Loucy (cell line): ENCODE measurements at regions not wholly inside any gene's neighbourhood (a gene's known extent, or its start where the extent isn't known, plus 50 kb on each side); places are given as distances from the start of the nearest gene placed in this dataset.

Experiments used
- H2AFZ ChIP-seq: fragments of 200-600 bp; sonication (generic); 2 replicates; pipeline ENCODE4 v1.6.0; 2016; ENCODE audit warnings: antibody characterized with exemption, mild to moderate bottlenecking, low read length, moderate library complexity
- H3F3A ChIP-seq: fragments of 200-600 bp; 2 replicates; pipeline ENCODE4 v1.6.0; 2016; ENCODE audit warnings: antibody characterized with exemption, low read depth, mild to moderate bottlenecking
- H3K27me3 ChIP-seq: fragments of 200-600 bp; sonication (generic); 2 replicates; pipeline ENCODE4 v1.6.1; 2014; ENCODE audit warnings: low read length, mild to moderate bottlenecking; ENCODE audit not compliant: insufficient read depth, poor library complexity, severe bottlenecking
- H3K36me3 ChIP-seq: fragments of 200-600 bp; sonication (generic); 2 replicates; pipeline ENCODE4 v1.6.1; 2016; ENCODE audit warnings: low read length; ENCODE audit not compliant: insufficient read depth
- H3K4me1 ChIP-seq: fragments of 200-600 bp; sonication (generic); 2 replicates; pipeline ENCODE4 v1.5.1; 2014; ENCODE audit warnings: low read length, mild to moderate bottlenecking; ENCODE audit not compliant: insufficient read depth, poor library complexity, severe bottlenecking
- H3K4me2 ChIP-seq: fragments of 200-600 bp; sonication (generic); 2 replicates; pipeline ENCODE4 v1.6.0; 2014; ENCODE audit warnings: antibody characterized with exemption, low read length, low read depth, mild to moderate bottlenecking; ENCODE audit not compliant: poor library complexity, severe bottlenecking
- H3K4me3 ChIP-seq: fragments of 200-600 bp; sonication (generic); 2 replicates; pipeline ENCODE4 v1.5.1; 2014; ENCODE audit warnings: low read length, mild to moderate bottlenecking, mixed read lengths; ENCODE audit not compliant: poor library complexity, severe bottlenecking
- H3K79me2 ChIP-seq: fragments of 200-600 bp; sonication (generic); 2 replicates; pipeline ENCODE4 v1.6.1; 2014; ENCODE audit warnings: low read length; ENCODE audit not compliant: insufficient read depth
- H3K9ac ChIP-seq: fragments of 200-600 bp; sonication (generic); 2 replicates; pipeline ENCODE4 v1.6.0; 2014; ENCODE audit warnings: mild to moderate bottlenecking, low read depth, low read length, moderate library complexity; ENCODE audit not compliant: poor library complexity, severe bottlenecking
- H3K9me2 ChIP-seq: fragments of 200-600 bp; sonication (generic); replicated peaks from 2 replicates; pipeline ENCODE4 v1.6.1; 2016; ENCODE audit warnings: low read depth, low read length, mixed read lengths
- H3K9me3 ChIP-seq: fragments of 200-600 bp; sonication (generic); 2 replicates; pipeline ENCODE4 v1.6.1; 2014; ENCODE audit warnings: mild to moderate bottlenecking, antibody characterized with exemption, low read length, low read depth; ENCODE audit not compliant: insufficient read depth
- H4K20me1 ChIP-seq: fragments of 200-600 bp; sonication (generic); 2 replicates; pipeline ENCODE4 v1.6.0; 2014; ENCODE audit warnings: antibody characterized with exemption, low read length, mild to moderate bottlenecking; ENCODE audit not compliant: insufficient read depth, poor library complexity, severe bottlenecking
- EZH2phosphoT487 ChIP-seq: fragments of 200-600 bp; IDR thresholded peaks from 2 replicates; pipeline ENCODE4 v1.6.1; 2018; ENCODE audit warnings: antibody characterized with exemption, mild to moderate bottlenecking, moderate library complexity, borderline replicate concordance
- TF ChIP-seq, protein P1 (sequence below): fragments of 200-600 bp; sonication (generic); conservative IDR thresholded peaks from 2 replicates; pipeline ENCODE4 v1.5.1; 2014; ENCODE audit warnings: mild to moderate bottlenecking, antibody characterized with exemption, low read length

DNA sequence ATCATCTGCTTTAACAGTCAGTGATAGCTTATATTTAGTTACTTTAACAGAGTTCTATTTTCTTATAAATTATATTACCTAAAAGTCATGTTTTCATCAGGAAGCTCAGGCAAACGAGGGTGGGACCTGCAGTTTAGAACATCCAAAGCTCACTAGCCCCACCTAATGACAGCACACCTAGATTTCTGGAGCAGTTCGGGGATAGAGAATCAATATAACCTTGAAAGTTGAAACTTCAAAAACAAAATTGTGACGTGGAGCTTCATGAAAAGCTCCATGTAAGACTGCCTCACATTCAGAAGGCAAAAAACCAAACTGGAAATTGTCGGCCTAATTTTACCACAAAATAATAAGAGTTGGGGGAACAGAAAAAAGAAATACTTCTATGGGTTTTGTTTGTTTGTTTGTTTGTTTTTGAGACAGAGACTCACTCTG is 185.9 kb upstream of the CCDC150 start:
- H3K4me1 ChIP-seq, result no peaks in the 10 kb centered on the region
- no peaks in the 10 kb centered on the region for H3K79me2 ChIP-seq
- no peaks in the 10 kb centered on the region for H4K20me1 ChIP-seq
- no peak overlapping the region for H3K9ac ChIP-seq
- H3K9me3 ChIP-seq, result no peaks in the 10 kb centered on the region
- no peaks in the 10 kb centered on the region for H3K36me3 ChIP-seq
- H3K4me2 ChIP-seq, result peak overlapping the region; percentile 5
- no peaks in the 10 kb centered on the region for H3F3A ChIP-seq
- H3K9me2 ChIP-seq, result no peaks in the 10 kb centered on the region
- peak overlapping the region; percentile 92 for H2AFZ ChIP-seq
- TF ChIP-seq, protein P1, sequence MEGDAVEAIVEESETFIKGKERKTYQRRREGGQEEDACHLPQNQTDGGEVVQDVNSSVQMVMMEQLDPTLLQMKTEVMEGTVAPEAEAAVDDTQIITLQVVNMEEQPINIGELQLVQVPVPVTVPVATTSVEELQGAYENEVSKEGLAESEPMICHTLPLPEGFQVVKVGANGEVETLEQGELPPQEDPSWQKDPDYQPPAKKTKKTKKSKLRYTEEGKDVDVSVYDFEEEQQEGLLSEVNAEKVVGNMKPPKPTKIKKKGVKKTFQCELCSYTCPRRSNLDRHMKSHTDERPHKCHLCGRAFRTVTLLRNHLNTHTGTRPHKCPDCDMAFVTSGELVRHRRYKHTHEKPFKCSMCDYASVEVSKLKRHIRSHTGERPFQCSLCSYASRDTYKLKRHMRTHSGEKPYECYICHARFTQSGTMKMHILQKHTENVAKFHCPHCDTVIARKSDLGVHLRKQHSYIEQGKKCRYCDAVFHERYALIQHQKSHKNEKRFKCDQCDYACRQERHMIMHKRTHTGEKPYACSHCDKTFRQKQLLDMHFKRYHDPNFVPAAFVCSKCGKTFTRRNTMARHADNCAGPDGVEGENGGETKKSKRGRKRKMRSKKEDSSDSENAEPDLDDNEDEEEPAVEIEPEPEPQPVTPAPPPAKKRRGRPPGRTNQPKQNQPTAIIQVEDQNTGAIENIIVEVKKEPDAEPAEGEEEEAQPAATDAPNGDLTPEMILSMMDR, result peak; percentile 79
- TF ChIP-seq EZH2phosphoT487, result no peak
- H3K27me3 ChIP-seq, result no peaks in the 10 kb centered on the region
- no peak overlapping the region for H3K4me3 ChIP-seq

DNA sequence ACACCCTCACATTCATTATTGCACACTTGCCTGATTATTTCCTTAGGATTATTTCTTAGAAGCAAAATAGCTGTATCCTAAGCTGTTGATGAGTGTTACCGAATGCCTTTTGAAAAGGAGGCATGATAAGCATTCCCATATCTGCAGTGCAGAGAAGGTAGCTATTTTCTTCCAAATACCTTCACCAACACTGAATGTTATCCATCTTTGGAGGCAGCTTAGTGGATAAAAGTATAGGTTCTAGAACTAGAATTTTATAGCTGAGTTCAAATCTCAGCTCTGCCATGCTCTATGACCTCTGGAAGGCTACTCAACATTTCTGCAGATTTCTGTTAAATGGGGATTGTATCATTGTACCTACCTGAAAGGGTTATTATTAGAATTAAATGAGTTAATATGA is 185.0 kb upstream of the CCDC150 start:
- Histone ChIP-seq H3K4me3 (no peak overlapping the region), H3F3A (no peaks in the 10 kb centered on the region), H3K27me3 (no peaks in the 10 kb centered on the region), H3K4me2 (no peak overlapping the region), H4K20me1 (no peaks in the 10 kb centered on the region), H3K4me1 (peaks cover 6% of the 10 kb centered on the region), H3K36me3 (no peaks in the 10 kb centered on the region), H2AFZ (no peak overlapping the region), H3K9me2 (no peaks in the 10 kb centered on the region), H3K9ac (no peak overlapping the region), H3K79me2 (no peaks in the 10 kb centered on the region), H3K9me3 (no peaks in the 10 kb centered on the region)
- TF ChIP-seq, protein P1, result no peak
- TF ChIP-seq EZH2phosphoT487, result no peak

GRCh38 chr2:196459539-196459938 is 180.0 kb upstream of the CCDC150 start:
- H3K4me1 ChIP-seq, result peaks cover 19% of the 10 kb centered on the region
- H3K79me2 ChIP-seq, result no peaks in the 10 kb centered on the region
- H4K20me1 ChIP-seq, result no peaks in the 10 kb centered on the region
- H3K4me3 ChIP-seq, result peak overlapping the region; percentile 68
- H2AFZ ChIP-seq, result no peak overlapping the region
- no peak overlapping the region for H3K9ac ChIP-seq
- H3F3A ChIP-seq, result no peaks in the 10 kb centered on the region
- TF ChIP-seq, protein P1, result no peak
- TF ChIP-seq EZH2phosphoT487, result no peak
- no peaks in the 10 kb centered on the region for H3K36me3 ChIP-seq
- no peaks in the 10 kb centered on the region for H3K27me3 ChIP-seq
- H3K9me3 ChIP-seq, result no peaks in the 10 kb centered on the region
- H3K4me2 ChIP-seq, result peak overlapping the region; percentile 79
- no peaks in the 10 kb centered on the region for H3K9me2 ChIP-seq
